Trophoblast cell (in vitro differentiated cells and primary cell): ENCODE measurements at regions not wholly inside any gene's neighbourhood (a gene's known extent, or its start where the extent isn't known, plus 50 kb on each side); places are given as distances from the start of the nearest gene placed in this dataset.

Experiments used
- DNase-seq, 2 donors: peaks; one replicate each; pipeline ENCODE4 v3.0.0-alpha.2; 2016
- H2AFZ ChIP-seq: 2 replicates; pipeline ENCODE4 v1.6.1; 2013; ENCODE audit warnings: low read length, moderate library complexity, mild to moderate bottlenecking; ENCODE audit not compliant: insufficient read depth, poor library complexity
- H2AK5ac ChIP-seq: 2 replicates; pipeline ENCODE4 v1.6.1; 2013; ENCODE audit warnings: mild to moderate bottlenecking, low read length
- H2BK120ac ChIP-seq: 2 replicates; pipeline ENCODE4 v1.6.1; 2013; ENCODE audit warnings: low read length, mild to moderate bottlenecking, moderate library complexity; ENCODE audit not compliant: insufficient read depth, poor library complexity
- H2BK12ac ChIP-seq: 2 replicates; pipeline ENCODE4 v1.6.1; 2013; ENCODE audit warnings: mild to moderate bottlenecking, low read length, moderate library complexity
- H2BK5ac ChIP-seq: 2 replicates; pipeline ENCODE4 v1.6.1; 2013; ENCODE audit warnings: low read length, low read depth, moderate library complexity, mild to moderate bottlenecking; ENCODE audit not compliant: poor library complexity
- H3K14ac ChIP-seq: 2 replicates; pipeline ENCODE4 v1.6.1; 2013; ENCODE audit warnings: mild to moderate bottlenecking, low read length
- H3K18ac ChIP-seq: 2 replicates; pipeline ENCODE4 v1.6.1; 2013; ENCODE audit warnings: mild to moderate bottlenecking, low read length
- H3K23ac ChIP-seq: 2 replicates; pipeline ENCODE4 v1.6.1; 2013; ENCODE audit warnings: low read length
- H3K27ac ChIP-seq: 2 replicates; pipeline ENCODE4 v1.5.1; 2013; ENCODE audit warnings: low read depth, mild to moderate bottlenecking, inconsistent platforms, low read length, moderate library complexity
- H3K27me3 ChIP-seq: 2 replicates; pipeline ENCODE4 v1.6.1; 2013; ENCODE audit warnings: inconsistent platforms, mild to moderate bottlenecking, low read length, moderate library complexity; ENCODE audit not compliant: insufficient read depth
- H3K36me3 ChIP-seq, 2 experiments: 1 replicate in 1 of 2; 2 replicates in 1 of 2; pipeline ENCODE4 v1.6.1; 2013; ENCODE audit warnings: low read length in 2 of 2, mild to moderate bottlenecking in 2 of 2, moderate library complexity in 1 of 2; ENCODE audit not compliant: insufficient read depth in 2 of 2, control insufficient read depth in 1 of 2
- H3K4ac ChIP-seq: 2 replicates; pipeline ENCODE4 v1.6.1; 2013; ENCODE audit warnings: low read depth, mild to moderate bottlenecking, low read length, moderate library complexity
- H3K4me1 ChIP-seq, 2 experiments: 1 replicate in 1 of 2; 2 replicates in 1 of 2; pipeline ENCODE4 v1.6.1; 2013; ENCODE audit warnings: low read length in 2 of 2, mild to moderate bottlenecking in 2 of 2, moderate library complexity in 1 of 2; ENCODE audit not compliant: insufficient read depth in 2 of 2, control insufficient read depth in 1 of 2
- H3K4me2 ChIP-seq: 2 replicates; pipeline ENCODE4 v1.6.1; 2013; ENCODE audit warnings: inconsistent platforms, mild to moderate bottlenecking, low read length, moderate library complexity
- H3K4me3 ChIP-seq: 2 replicates; pipeline ENCODE4 v1.5.1; 2013; ENCODE audit warnings: mild to moderate bottlenecking, low read depth, low read length, inconsistent platforms
- H3K79me1 ChIP-seq: one replicate; pipeline ENCODE4 v1.6.1; 2013; ENCODE audit warnings: low read length
- H3K79me2 ChIP-seq: 2 replicates; pipeline ENCODE4 v1.6.1; 2013; ENCODE audit warnings: low read length, mild to moderate bottlenecking; ENCODE audit not compliant: control insufficient read depth, insufficient read depth, poor library complexity
- H3K9ac ChIP-seq: 2 replicates; pipeline ENCODE4 v1.6.1; 2013; ENCODE audit warnings: mild to moderate bottlenecking, low read length
- H3K9me3 ChIP-seq: 2 replicates; pipeline ENCODE4 v1.6.1; 2013; ENCODE audit warnings: low read depth, mild to moderate bottlenecking, control low read depth, inconsistent platforms, low read length; ENCODE audit not compliant: insufficient read depth
- H4K12ac ChIP-seq: 2 replicates; pipeline ENCODE4 v1.6.1; 2013; ENCODE audit warnings: low read depth, mild to moderate bottlenecking, low read length, moderate library complexity
- H4K8ac ChIP-seq: 2 replicates; pipeline ENCODE4 v1.6.1; 2013; ENCODE audit warnings: low read depth, mild to moderate bottlenecking, low read length, moderate library complexity
- H4K91ac ChIP-seq: one replicate; pipeline ENCODE4 v1.6.1; 2013; ENCODE audit warnings: low read depth, mild to moderate bottlenecking, low read length, moderate library complexity
- WGBS: extraction: QIAGEN DNeasy Blood & Tissue Kit; methylation state at CpG from one replicate; pipeline ENCODE4 v1.1.7; 2013; ENCODE audit warnings: missing lambda C conversion rate; ENCODE audit not compliant: insufficient read length, insufficient coverage; ENCODE audit errors: extremely low coverage; 5-methylcytosine and 5-hydroxymethylcytosine counted together

DNA sequence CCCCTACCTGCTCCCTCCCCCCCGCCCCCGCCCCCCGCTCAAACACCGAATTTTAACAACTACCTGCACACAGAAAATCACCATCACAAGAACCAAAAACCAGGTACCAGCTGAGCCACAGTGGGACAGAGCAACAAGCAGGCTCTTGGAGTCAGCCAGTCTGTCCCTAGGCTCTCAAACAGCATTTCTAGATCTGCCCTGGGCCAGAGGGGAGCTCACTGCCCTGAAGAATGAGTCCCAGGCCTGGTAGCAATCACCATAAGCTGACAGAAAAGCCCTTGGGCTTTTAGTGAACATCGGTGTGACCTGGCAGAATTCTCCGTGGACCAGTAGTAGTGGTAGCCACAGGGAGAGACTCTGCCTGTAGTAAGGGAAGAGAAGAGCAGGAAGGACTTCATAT, 58.3 kb downstream of the C11orf87 start:
- Histone ChIP-seq H3K23ac (no peak overlapping the region), H2AK5ac (no peak overlapping the region), H2BK120ac (no peak overlapping the region), H3K9ac (no peak overlapping the region), H3K14ac (no peak overlapping the region), H3K79me2 (no peaks in the 10 kb centered on the region), H3K36me3 (no peaks in the 10 kb centered on the region), H2BK12ac (no peak overlapping the region), H3K79me1 (no peaks in the 10 kb centered on the region), H3K4me2 (no peak overlapping the region), H3K4me3 (no peak overlapping the region), H3K18ac (no peak overlapping the region), H3K27ac (no peak overlapping the region), H3K4ac (no peak overlapping the region), H3K4me1 (peaks cover 1 to 5% of the 10 kb centered on the region in 2 experiments), H3K27me3 (no peaks in the 10 kb centered on the region), H4K8ac (no peak overlapping the region), H2AFZ (no peak overlapping the region), H4K12ac (no peak overlapping the region), H3K9me3 (no peaks in the 10 kb centered on the region), H4K91ac (no peak overlapping the region), H2BK5ac (no peak overlapping the region)
- no CpG with 5 or more reads among the region's 6 CpGs for WGBS
- no peak for DNase-seq

DNA sequence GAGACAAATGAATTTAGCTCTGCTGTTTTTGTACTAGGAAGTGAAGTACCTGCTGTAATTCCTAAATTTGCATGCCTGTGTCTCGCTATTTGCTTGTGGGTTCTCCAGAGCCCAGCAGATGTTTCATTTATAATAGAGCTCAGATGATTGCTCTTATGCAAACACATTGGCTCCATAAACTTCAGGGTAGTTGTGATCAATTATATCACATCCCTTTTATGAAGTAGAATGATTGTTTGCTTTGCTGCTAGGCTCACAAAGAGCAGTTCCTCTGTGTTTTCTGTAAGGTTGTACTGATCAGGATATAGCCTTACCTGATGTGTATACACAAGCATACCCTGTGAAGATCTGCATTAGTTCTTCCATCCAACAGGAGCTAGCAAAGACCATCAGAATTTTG, 64.1 kb downstream of the C11orf87 start:
- Histone ChIP-seq H4K8ac (no peak overlapping the region), H4K12ac (no peak overlapping the region), H3K9ac (no peak overlapping the region), H3K4me2 (no peak overlapping the region), H4K91ac (no peak overlapping the region), H3K27me3 (no peaks in the 10 kb centered on the region), H3K14ac (no peak overlapping the region), H2BK120ac (no peak overlapping the region), H3K79me2 (no peaks in the 10 kb centered on the region), H2AFZ (no peak overlapping the region), H3K27ac (no peak overlapping the region), H3K36me3 (no peaks in the 10 kb centered on the region), H2AK5ac (no peak overlapping the region), H3K18ac (no peak overlapping the region), H3K23ac (no peak overlapping the region), H3K4me3 (no peak overlapping the region), H2BK5ac (no peak overlapping the region), H3K4me1 (no peaks in the 10 kb centered on the region), H2BK12ac (no peak overlapping the region), H3K9me3 (no peaks in the 10 kb centered on the region), H3K79me1 (no peaks in the 10 kb centered on the region), H3K4ac (no peak overlapping the region)
- DNase-seq, result no peak
- no CpG with 5 or more reads among the region's 1 CpG for WGBS

DNA sequence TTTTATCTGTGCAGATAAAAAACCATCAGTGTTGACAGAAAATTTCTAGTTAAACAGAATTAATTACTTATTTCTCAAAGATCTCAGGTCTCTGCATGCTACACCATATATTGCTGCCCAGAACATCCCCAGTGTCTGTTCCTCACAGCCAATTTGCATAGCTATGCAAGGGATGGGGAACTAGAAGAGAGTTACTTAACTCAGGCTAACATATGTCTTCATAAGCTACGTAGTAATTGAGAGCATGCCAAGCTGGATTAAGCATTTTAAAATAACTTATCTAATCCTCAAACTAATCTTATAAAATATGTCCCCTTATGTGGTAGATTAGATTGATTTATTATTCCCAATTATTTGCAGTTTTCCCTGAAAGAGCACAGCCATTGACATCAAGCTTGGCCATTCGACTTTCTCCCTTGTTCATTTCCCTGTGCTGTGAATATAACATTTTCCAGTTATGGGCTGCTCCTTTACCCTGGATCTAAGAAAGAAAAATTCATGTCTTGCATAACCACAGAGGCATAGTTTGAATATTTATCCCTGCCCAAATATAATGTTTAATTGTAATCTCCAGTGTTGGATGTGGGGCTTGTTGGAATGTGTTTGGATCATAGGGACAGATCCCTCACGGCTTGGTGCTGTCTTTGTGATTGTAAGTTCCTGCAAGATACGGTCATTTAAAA, 69.1 kb downstream of the C11orf87 start:
- no peaks in the 10 kb centered on the region for H3K27me3 ChIP-seq
- no peak overlapping the region for H3K14ac ChIP-seq
- DNase-seq, result no peak
- no peak overlapping the region for H2BK120ac ChIP-seq
- no peak overlapping the region for H3K4ac ChIP-seq
- no peak overlapping the region for H2BK5ac ChIP-seq
- WGBS, result no CpG with 5 or more reads among the region's 4 CpGs
- no peaks in the 10 kb centered on the region for H3K79me1 ChIP-seq
- no peak overlapping the region for H3K18ac ChIP-seq
- no peaks in the 10 kb centered on the region for H3K9me3 ChIP-seq
- H3K4me3 ChIP-seq, result no peak overlapping the region
- no peak overlapping the region for H2AK5ac ChIP-seq
- H4K8ac ChIP-seq, result no peak overlapping the region
- H3K23ac ChIP-seq, result no peak overlapping the region
- no peak overlapping the region for H4K91ac ChIP-seq
- H3K27ac ChIP-seq, result no peak overlapping the region
- H3K9ac ChIP-seq, result no peak overlapping the region
- H3K4me2 ChIP-seq, result no peak overlapping the region
- H4K12ac ChIP-seq, result no peak overlapping the region
- H3K4me1 ChIP-seq, result no peaks in the 10 kb centered on the region
- H2BK12ac ChIP-seq, result no peak overlapping the region
- H3K36me3 ChIP-seq, result no peaks in the 10 kb centered on the region
- no peak overlapping the region for H2AFZ ChIP-seq
- H3K79me2 ChIP-seq, result no peaks in the 10 kb centered on the region

DNA sequence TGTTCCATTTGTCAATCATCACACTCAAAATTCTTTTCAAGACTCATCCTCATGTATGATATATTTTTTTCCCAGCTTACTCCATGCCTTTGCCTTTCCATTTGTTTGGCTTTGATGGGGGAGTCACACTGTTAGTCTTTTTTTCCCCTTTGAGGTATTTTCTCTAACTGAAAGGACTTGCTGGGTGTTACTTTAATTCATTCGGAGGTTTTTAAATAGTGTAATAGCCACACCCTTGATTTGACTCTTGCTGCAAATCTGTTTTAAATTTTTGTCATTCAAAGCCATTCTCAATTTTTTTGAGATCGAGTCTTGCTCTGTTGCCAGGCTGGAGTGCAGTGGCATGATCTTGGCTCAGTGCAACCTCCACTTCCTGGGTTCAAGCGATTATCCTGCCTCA, 84.1 kb downstream of the C11orf87 start:
- H3K18ac ChIP-seq, result no peak overlapping the region
- no CpG with 5 or more reads among the region's 3 CpGs for WGBS

More for the DNA sequence above, 84.1 kb downstream of the C11orf87 start:
- H2BK120ac ChIP-seq, result no peak overlapping the region
- no peak overlapping the region for H3K4ac ChIP-seq
- H4K8ac ChIP-seq, result no peak overlapping the region
- no peak overlapping the region for H2AFZ ChIP-seq
- no peak overlapping the region for H3K4me2 ChIP-seq
- H3K9ac ChIP-seq, result no peak overlapping the region
- H3K4me3 ChIP-seq, result no peak overlapping the region
- DNase-seq, result no peak
- H4K12ac ChIP-seq, result no peak overlapping the region
- no peaks in the 10 kb centered on the region for H3K79me2 ChIP-seq
- no peak overlapping the region for H2BK12ac ChIP-seq
- no peaks in the 10 kb centered on the region for H3K27me3 ChIP-seq
- no peaks in the 10 kb centered on the region for H3K79me1 ChIP-seq
- H3K36me3 ChIP-seq, result no peaks in the 10 kb centered on the region
- no peak overlapping the region for H3K14ac ChIP-seq
- no peaks in the 10 kb centered on the region for H3K9me3 ChIP-seq
- H2BK5ac ChIP-seq, result no peak overlapping the region
- H3K27ac ChIP-seq, result no peak overlapping the region
- no peaks in the 10 kb centered on the region for H3K4me1 ChIP-seq
- H2AK5ac ChIP-seq, result no peak overlapping the region
- H4K91ac ChIP-seq, result no peak overlapping the region
- H3K23ac ChIP-seq, result no peak overlapping the region
